HL-60 (cell line): ENCODE measurements at regions not wholly inside any gene's neighbourhood (a gene's known extent, or its start where the extent isn't known, plus 50 kb on each side); places are given as distances from the start of the nearest gene placed in this dataset.
"Not testable (repeated sequence)": the region's sequence is repeated elsewhere in the genome, so short reads cannot be mapped to it uniquely, and the experiment has no call there.

Source experiments
- DNase-seq, 2 experiments: peaks; one replicate each; pipeline ENCODE4 v3.0.0-alpha.2; 2010 to 2020; ENCODE audit warnings: low read depth in 1 of 2, low spot score in 1 of 2
- H3K27ac ChIP-seq: fragments of 250-450 bp; sonication (Bioruptor Pico); replicated peaks from 2 replicates; pipeline ENCODE4 v1.5.1; 2020; ENCODE audit warnings: mild to moderate bottlenecking, moderate library complexity
- H3K27me3 ChIP-seq: fragments of 250-450 bp; sonication (Bioruptor Pico); 2 replicates; pipeline ENCODE4 v1.5.1; 2021; ENCODE audit warnings: mild to moderate bottlenecking, moderate library complexity; ENCODE audit not compliant: insufficient read depth, poor library complexity, severe bottlenecking
- H3K4me3 ChIP-seq: replicated peaks from 2 replicates; pipeline ENCODE4 v1.5.1; 2011; ENCODE audit warnings: mild to moderate bottlenecking, control low read depth, low read length; ENCODE audit not compliant: insufficient read depth
- GABPA ChIP-seq: IDR thresholded peaks from 2 replicates; pipeline ENCODE4 v1.6.1; 2012; ENCODE audit warnings: low read depth
- POLR2AphosphoS5 ChIP-seq: IDR thresholded peaks from 2 replicates; pipeline ENCODE4 v1.6.1; 2012; ENCODE audit warnings: low read depth
- SPI1 ChIP-seq: IDR thresholded peaks from 2 replicates; pipeline ENCODE4 v1.6.1; 2012; ENCODE audit warnings: low read depth, mild to moderate bottlenecking, borderline replicate concordance
- TF ChIP-seq, protein P1 (sequence below): IDR thresholded peaks from 2 replicates; pipeline ENCODE4 v1.6.1; 2012; ENCODE audit warnings: low read depth; ENCODE audit not compliant: insufficient replicate concordance
- TF ChIP-seq, protein P2 (sequence below): IDR thresholded peaks from one replicate; pipeline ENCODE4 v1.5.1; 2011; ENCODE audit warnings: low read length, control low read depth, inconsistent platforms; ENCODE audit not compliant: insufficient read depth

DNA sequence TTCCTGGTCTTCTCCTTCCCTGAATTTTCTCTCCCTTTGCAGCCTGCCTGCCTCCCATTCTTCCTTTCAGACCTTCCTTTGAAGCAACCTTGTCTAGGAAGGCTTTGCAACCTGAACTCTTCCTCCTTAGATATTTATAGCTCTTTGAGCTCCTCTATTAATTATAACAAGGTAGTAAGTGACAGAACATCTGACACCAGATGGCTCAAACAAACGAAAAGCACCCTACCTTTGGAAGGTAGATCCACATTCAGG lies 57.2 kb upstream of the SLC1A4 start:
- Histone ChIP-seq H3K4me3 (peak overlapping the region; percentile 27), H3K27ac (peak overlapping the region; percentile 0; the same call in 1 of the 2 replicates), H3K27me3 (no peaks in the 10 kb centered on the region)
- no peak for DNase-seq
- no peak for TF ChIP-seq POLR2AphosphoS5
- no peak for TF ChIP-seq GABPA
- TF ChIP-seq, protein P1, sequence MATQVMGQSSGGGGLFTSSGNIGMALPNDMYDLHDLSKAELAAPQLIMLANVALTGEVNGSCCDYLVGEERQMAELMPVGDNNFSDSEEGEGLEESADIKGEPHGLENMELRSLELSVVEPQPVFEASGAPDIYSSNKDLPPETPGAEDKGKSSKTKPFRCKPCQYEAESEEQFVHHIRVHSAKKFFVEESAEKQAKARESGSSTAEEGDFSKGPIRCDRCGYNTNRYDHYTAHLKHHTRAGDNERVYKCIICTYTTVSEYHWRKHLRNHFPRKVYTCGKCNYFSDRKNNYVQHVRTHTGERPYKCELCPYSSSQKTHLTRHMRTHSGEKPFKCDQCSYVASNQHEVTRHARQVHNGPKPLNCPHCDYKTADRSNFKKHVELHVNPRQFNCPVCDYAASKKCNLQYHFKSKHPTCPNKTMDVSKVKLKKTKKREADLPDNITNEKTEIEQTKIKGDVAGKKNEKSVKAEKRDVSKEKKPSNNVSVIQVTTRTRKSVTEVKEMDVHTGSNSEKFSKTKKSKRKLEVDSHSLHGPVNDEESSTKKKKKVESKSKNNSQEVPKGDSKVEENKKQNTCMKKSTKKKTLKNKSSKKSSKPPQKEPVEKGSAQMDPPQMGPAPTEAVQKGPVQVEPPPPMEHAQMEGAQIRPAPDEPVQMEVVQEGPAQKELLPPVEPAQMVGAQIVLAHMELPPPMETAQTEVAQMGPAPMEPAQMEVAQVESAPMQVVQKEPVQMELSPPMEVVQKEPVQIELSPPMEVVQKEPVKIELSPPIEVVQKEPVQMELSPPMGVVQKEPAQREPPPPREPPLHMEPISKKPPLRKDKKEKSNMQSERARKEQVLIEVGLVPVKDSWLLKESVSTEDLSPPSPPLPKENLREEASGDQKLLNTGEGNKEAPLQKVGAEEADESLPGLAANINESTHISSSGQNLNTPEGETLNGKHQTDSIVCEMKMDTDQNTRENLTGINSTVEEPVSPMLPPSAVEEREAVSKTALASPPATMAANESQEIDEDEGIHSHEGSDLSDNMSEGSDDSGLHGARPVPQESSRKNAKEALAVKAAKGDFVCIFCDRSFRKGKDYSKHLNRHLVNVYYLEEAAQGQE, result no peak
- no peak for TF ChIP-seq SPI1
- TF ChIP-seq, protein P2, sequence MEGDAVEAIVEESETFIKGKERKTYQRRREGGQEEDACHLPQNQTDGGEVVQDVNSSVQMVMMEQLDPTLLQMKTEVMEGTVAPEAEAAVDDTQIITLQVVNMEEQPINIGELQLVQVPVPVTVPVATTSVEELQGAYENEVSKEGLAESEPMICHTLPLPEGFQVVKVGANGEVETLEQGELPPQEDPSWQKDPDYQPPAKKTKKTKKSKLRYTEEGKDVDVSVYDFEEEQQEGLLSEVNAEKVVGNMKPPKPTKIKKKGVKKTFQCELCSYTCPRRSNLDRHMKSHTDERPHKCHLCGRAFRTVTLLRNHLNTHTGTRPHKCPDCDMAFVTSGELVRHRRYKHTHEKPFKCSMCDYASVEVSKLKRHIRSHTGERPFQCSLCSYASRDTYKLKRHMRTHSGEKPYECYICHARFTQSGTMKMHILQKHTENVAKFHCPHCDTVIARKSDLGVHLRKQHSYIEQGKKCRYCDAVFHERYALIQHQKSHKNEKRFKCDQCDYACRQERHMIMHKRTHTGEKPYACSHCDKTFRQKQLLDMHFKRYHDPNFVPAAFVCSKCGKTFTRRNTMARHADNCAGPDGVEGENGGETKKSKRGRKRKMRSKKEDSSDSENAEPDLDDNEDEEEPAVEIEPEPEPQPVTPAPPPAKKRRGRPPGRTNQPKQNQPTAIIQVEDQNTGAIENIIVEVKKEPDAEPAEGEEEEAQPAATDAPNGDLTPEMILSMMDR, result no peak

DNA sequence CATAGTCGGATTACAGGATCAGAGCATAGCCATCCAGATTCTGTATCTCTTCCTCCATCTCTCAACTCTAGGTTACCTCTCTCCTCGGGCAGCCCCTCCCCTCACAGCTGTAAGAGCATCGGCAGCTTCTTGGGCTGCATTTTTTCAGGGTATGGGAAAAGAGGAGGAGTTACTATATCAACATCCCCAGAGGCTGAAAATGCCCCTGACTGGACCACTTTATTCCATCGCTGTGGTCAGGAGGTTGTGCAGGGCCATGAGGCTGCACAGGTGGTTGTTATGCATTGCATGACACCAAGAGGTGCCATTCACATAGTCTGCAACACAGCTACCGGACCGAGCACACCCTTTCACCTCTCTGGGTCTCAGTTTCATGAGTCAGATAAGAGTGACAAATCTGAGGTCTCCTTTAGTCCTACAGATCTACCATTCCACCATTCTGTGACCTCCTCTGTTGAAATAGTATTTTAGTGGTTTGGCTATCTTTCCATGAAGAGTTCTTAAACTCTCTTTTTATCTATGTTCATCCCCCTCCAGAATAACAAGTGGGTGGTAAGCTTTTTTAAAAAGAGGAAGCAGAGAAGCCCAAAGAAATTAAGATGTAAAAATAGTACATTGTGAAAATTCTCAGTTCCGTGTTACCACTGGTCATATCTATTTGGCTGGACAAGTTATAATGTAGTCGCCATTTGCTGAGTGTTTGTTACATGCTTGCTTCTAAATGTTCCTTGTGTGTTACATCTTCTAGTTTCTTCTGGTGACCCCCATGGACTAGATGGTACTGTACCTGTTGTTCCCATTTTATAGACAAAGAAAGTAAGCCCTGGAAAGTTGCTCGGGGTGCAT lies 56.6 kb upstream of the SLC1A4 start:
- peak; percentile 31 to 69 for DNase-seq
- Histone ChIP-seq H3K27me3 (no peaks in the 10 kb centered on the region), H3K4me3 (peak overlapping the region; percentile 27), H3K27ac (peak overlapping the region; percentile 59)
- TF ChIP-seq SPI1 (peak; percentile 79; the same call in 1 of the 2 replicates), POLR2AphosphoS5 (no peak)

DNA sequence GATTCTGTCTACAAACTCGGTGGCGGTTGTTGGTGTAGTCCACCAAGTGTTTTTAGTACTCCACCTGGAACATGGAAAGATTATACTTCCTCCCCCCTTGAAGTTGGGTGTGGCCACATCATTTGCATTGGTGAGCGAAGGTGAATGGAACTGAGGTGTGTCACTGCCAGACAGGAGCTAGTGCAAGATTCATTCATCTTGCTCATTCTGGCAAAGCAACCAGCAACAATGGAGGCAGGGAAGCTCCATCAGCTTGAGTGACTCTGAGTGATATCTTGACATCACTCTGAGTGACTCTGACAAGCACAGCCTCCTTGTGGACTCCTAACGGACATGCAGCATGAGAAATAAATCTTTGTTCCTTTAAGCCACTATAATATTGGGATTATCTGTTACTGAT lies 54.7 kb upstream of the SLC1A4 start:
- DNase-seq, result no peak
- no peak overlapping the region for H3K4me3 ChIP-seq
- TF ChIP-seq, protein P1, result no peak
- TF ChIP-seq, protein P2, result no peak
- TF ChIP-seq POLR2AphosphoS5, result no peak
- TF ChIP-seq GABPA, result no peak
- no peak for TF ChIP-seq SPI1
- H3K27ac ChIP-seq, result no peak overlapping the region
- H3K27me3 ChIP-seq, result no peaks in the 10 kb centered on the region

DNA sequence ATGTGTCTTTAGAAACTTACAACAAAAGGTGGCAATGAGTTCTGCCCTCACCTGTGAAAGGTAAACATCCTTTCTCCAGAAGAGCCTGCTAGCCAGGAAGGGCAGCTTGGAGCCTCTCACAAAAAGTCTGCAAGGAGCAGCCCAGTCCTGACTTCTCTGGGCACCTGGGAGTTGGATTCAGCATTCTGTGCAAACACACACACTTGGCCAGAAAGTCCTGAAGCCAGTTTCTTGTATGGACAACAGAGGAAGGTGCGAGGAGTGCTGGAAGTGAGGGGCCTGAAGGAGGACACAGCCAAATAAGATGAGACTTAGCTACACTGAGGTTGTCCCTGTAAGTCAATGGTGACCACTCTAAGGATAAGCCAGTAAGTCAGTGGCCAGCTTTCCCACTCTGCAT lies 52.4 kb upstream of the SLC1A4 start:
- no peak for DNase-seq
- no peak overlapping the region for H3K4me3 ChIP-seq
- TF ChIP-seq, protein P2, result no peak
- no peak for TF ChIP-seq GABPA
- no peak for TF ChIP-seq SPI1
- TF ChIP-seq, protein P1, result no peak
- TF ChIP-seq POLR2AphosphoS5, result no peak
- H3K27me3 ChIP-seq, result no peaks in the 10 kb centered on the region
- H3K27ac ChIP-seq, result no peak overlapping the region

DNA sequence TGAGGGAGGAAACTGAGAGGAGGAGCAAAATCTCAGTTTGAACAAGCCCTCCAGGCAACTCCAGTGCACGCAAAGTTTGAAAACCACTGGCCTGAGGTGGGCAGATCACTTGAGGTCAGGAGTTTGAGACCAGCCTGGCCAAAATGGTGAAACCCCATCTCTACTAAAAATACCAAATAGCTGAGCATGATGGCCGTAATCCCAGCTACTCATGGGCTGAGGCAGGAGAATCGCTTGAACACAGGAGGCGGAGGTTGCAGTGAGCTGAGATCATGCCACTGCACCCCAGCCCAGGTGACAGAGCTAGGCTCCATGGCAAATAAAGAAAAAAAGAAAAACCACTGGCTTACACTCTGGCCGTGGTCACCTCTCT lies 51.9 kb upstream of the SLC1A4 start:
- DNase-seq, H3K27ac ChIP-seq, H3K4me3 ChIP-seq, H3K27me3 ChIP-seq: not testable (repeated sequence)
